Parathyroid adenoma (tissue), 2 donors: ENCODE measurements at regions not wholly inside any gene's neighbourhood (a gene's known extent, or its start where the extent isn't known, plus 50 kb on each side); places are given as distances from the start of the nearest gene placed in this dataset.

Experiments
- H2AFZ ChIP-seq: fragments of 300-600 bp; sonication (generic); one replicate; pipeline ENCODE4 v1.7.0; 2017; ENCODE audit warnings: antibody characterized with exemption, mild to moderate bottlenecking
- H3K27ac ChIP-seq: fragments of 300-600 bp; sonication (generic); one replicate; pipeline ENCODE4 v1.7.0; 2017
- H3K27me3 ChIP-seq: fragments of 300-600 bp; sonication (generic); one replicate; pipeline ENCODE4 v1.7.0; 2017; ENCODE audit warnings: low read length; ENCODE audit not compliant: control insufficient read depth, insufficient read depth
- H3K36me3 ChIP-seq: fragments of 300-600 bp; sonication (generic); one replicate; pipeline ENCODE4 v1.7.0; 2017; ENCODE audit warnings: low read length; ENCODE audit not compliant: control insufficient read depth, insufficient read depth
- H3K4me1 ChIP-seq: fragments of 300-600 bp; sonication (generic); one replicate; pipeline ENCODE4 v1.7.0; 2017; ENCODE audit warnings: control low read depth
- H3K4me2 ChIP-seq: fragments of 300-600 bp; sonication (generic); one replicate; pipeline ENCODE4 v1.7.0; 2017; ENCODE audit warnings: low read length
- H3K4me3 ChIP-seq: fragments of 300-600 bp; sonication (generic); one replicate; pipeline ENCODE4 v1.7.0; 2017; ENCODE audit warnings: low read depth, low read length
- H3K79me2 ChIP-seq: fragments of 300-600 bp; sonication (generic); one replicate; pipeline ENCODE4 v1.7.0; 2017; ENCODE audit warnings: control low read depth
- H3K9ac ChIP-seq: fragments of 300-600 bp; sonication (generic); one replicate; pipeline ENCODE4 v1.7.0; 2017; ENCODE audit warnings: mild to moderate bottlenecking
- H3K9me3 ChIP-seq: fragments of 300-600 bp; sonication (generic); one replicate; pipeline ENCODE4 v1.7.0; 2017; ENCODE audit warnings: low read length; ENCODE audit not compliant: control insufficient read depth
- CTCF ChIP-seq: fragments of 300-600 bp; sonication (generic); IDR thresholded peaks from one replicate; pipeline ENCODE4 v1.7.0; 2017; ENCODE audit warnings: antibody characterized with exemption, mild to moderate bottlenecking
- donor health status: primary hyperparathyroidism.

DNA sequence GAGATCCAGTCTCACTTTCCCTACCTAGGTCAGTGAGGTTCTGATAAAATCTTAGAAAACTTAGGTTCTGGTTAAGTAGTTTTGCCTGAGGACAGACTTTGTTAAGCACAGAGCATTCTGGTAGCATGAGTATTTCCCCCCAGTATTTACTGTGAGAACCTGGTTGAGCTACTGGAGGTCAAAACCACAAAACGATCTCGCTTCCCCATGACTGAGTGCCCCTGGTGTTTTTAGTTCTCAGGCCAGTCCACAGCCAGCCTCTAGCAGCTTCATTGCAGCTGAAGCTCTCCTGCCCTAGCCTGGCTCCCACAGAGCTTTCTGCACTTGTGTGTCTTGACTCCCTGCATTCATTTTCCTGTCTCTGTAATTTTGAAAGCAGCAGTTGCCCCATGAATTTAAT, 1138.2 kb downstream of the UQCRFS1 start:
- Histone ChIP-seq H3K4me2 (no peak overlapping the region), H3K9me3 (no peaks in the 10 kb centered on the region), H3K4me3 (no peak overlapping the region), H3K27ac (no peak overlapping the region), H3K27me3 (no peaks in the 10 kb centered on the region), H3K9ac (no peak overlapping the region), H2AFZ (no peak overlapping the region), H3K36me3 (no peaks in the 10 kb centered on the region), H3K4me1 (no peaks in the 10 kb centered on the region), H3K79me2 (no peaks in the 10 kb centered on the region)
- no peak for TF ChIP-seq CTCF

DNA sequence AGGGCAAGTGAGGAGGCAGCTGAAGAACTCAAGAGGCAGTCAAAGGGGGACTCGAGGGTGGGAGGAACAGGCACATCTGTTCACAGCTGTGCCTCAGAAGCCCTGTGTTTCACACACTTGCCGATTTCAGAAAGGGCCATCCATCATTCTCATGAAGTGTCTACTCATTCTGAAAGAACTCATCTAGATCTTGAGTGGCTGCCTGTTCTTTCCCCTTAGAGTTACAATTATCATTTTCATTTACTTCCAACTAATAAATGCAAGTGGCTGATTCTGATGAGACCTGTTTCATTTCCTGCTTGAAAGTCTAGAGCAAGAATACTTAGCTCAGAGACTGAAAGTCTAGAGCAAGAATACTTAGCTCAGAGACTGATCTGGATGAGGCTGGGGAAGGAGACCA, 1145.1 kb downstream of the UQCRFS1 start:
- Histone ChIP-seq H3K27me3 (no peaks in the 10 kb centered on the region), H3K4me3 (no peak overlapping the region), H3K4me1 (no peaks in the 10 kb centered on the region), H3K79me2 (no peaks in the 10 kb centered on the region), H2AFZ (no peak overlapping the region), H3K4me2 (no peak overlapping the region), H3K9ac (no peak overlapping the region), H3K36me3 (no peaks in the 10 kb centered on the region), H3K27ac (no peak overlapping the region), H3K9me3 (no peaks in the 10 kb centered on the region)
- no peak for TF ChIP-seq CTCF

GRCh38 chr19:28066988-28067387, 1146.0 kb downstream of the UQCRFS1 start:
- no peak for TF ChIP-seq CTCF
- Histone ChIP-seq H3K4me2 (no peak overlapping the region), H3K27me3 (no peaks in the 10 kb centered on the region), H3K9me3 (no peaks in the 10 kb centered on the region), H3K27ac (no peak overlapping the region), H3K4me3 (no peak overlapping the region), H3K4me1 (no peaks in the 10 kb centered on the region), H3K9ac (no peak overlapping the region), H2AFZ (no peak overlapping the region), H3K79me2 (no peaks in the 10 kb centered on the region), H3K36me3 (no peaks in the 10 kb centered on the region)

DNA sequence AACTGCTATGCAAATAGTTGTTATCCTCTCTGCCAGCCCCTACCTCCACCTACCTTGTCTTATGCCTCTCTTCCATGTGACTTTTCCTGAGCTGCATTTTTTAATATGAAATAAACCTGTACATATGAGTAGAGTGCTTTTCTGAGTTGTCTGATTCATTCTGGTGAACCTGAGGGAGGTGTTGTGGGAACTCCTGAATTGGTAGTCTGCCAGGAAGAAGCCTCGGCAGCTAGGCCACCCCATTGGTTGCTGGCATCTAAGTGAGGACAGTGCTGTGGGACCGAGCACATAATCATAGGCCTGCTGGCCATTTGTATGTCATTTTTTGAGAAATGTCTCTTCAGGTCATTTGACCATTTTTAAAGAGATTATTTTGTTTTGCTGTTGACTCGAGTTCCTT, 1146.8 kb downstream of the UQCRFS1 start:
- Histone ChIP-seq H3K27ac (no peak overlapping the region), H3K36me3 (no peaks in the 10 kb centered on the region), H3K27me3 (no peaks in the 10 kb centered on the region), H3K4me3 (no peak overlapping the region), H3K4me1 (no peaks in the 10 kb centered on the region), H3K79me2 (no peaks in the 10 kb centered on the region), H3K9ac (no peak overlapping the region), H2AFZ (no peak overlapping the region), H3K4me2 (no peak overlapping the region), H3K9me3 (no peaks in the 10 kb centered on the region)
- no peak for TF ChIP-seq CTCF

GRCh38 chr19:28065026-28065425, 1147.9 kb downstream of the UQCRFS1 start:
- Histone ChIP-seq H3K27me3 (no peaks in the 10 kb centered on the region), H3K9me3 (no peaks in the 10 kb centered on the region), H3K79me2 (no peaks in the 10 kb centered on the region), H3K4me3 (no peak overlapping the region), H3K36me3 (no peaks in the 10 kb centered on the region), H3K9ac (no peak overlapping the region), H2AFZ (no peak overlapping the region), H3K4me1 (no peaks in the 10 kb centered on the region), H3K4me2 (no peak overlapping the region), H3K27ac (no peak overlapping the region)
- no peak for TF ChIP-seq CTCF
